ENCODE measurements at regions not wholly inside any gene's neighbourhood (a gene's known extent, or its start where the extent isn't known, plus 50 kb on each side); places are given as distances from the start of the nearest gene placed in this dataset.

- TF ChIP-seq CTCF (IDR thresholded peaks at IDR 0.05) (no peak), POLR2A (IDR thresholded peaks at IDR 0.05) (no peak)
Measured at GRCh38 chr2:183215917-183216316, 91.7 kb downstream of the NUP35 start.

Data from Peyer's patch (tissue), 4 donors.